ENCODE measurements at regions not wholly inside any gene's neighbourhood (a gene's known extent, or its start where the extent isn't known, plus 50 kb on each side); places are given as distances from the start of the nearest gene placed in this dataset.

GRCh38 chr13:72415817-72416216 lies 311.6 kb downstream of the MZT1 start:
- no peak for TF ChIP-seq CTCF (IDR thresholded peaks at IDR 0.05 in 2 of 3, conservative IDR thresholded peaks at IDR 0.05 in 1 of 3; ENCODE audit: borderline replicate concordance in 1 of 3, insufficient read depth in 1 of 3, low read depth in 2 of 3, low read length in 2 of 3)
- no peak for TF ChIP-seq EZH2 (IDR thresholded peaks at IDR 0.05)
- no peak for TF ChIP-seq JUND (IDR thresholded peaks at IDR 0.05)
- TF ChIP-seq POLR2AphosphoS5 (IDR thresholded peaks at IDR 0.05; ENCODE audit: low read depth, low read length), result no peak
- no peak for TF ChIP-seq POLR2A (IDR thresholded peaks at IDR 0.05; ENCODE audit: borderline replicate concordance, extremely low read depth, insufficient read depth, insufficient read length)
- no peak for TF ChIP-seq CEBPB (IDR thresholded peaks at IDR 0.05; ENCODE audit: low read depth)
- TF ChIP-seq REST (IDR thresholded peaks at IDR 0.05; ENCODE audit: low read depth), result no peak
- TF ChIP-seq FOSL1 (IDR thresholded peaks at IDR 0.05; ENCODE audit: low read depth), result no peak
